Upper lobe of left lung (tissue), 6 donors: ENCODE measurements at regions not wholly inside any gene's neighbourhood (a gene's known extent, or its start where the extent isn't known, plus 50 kb on each side); places are given as distances from the start of the nearest gene placed in this dataset.

Experiments used
- ATAC-seq, 2 donors: fragments of 200-7000 bp; cut with Tn5 transposase; one replicate each; pipeline ENCODE4 v1.9.1; 2022; ENCODE audit warnings: mild to moderate bottlenecking in 2 of 2, moderate library complexity in 2 of 2; ENCODE audit not compliant: low FRiP score in 2 of 2
- DNase-seq, 2 donors: peaks; one replicate each; pipeline ENCODE4 v3.0.0-alpha.2; 2019 to 2020
- H3K27ac ChIP-seq, 4 donors: fragments of 200-600 bp; sonication (generic); one replicate each; pipeline ENCODE4 v1.5.1; 2016 to 2019
- H3K27me3 ChIP-seq, 4 donors: fragments of 200-600 bp; sonication (generic); one replicate each; pipeline ENCODE4 v1.5.1; 2017 to 2019
- H3K36me3 ChIP-seq, 4 donors: fragments of 200-600 bp; sonication (generic); one replicate each; pipeline ENCODE4 v1.5.1; 2016 to 2019
- H3K4me1 ChIP-seq, 4 donors: fragments of 200-600 bp; sonication (generic); one replicate each; pipeline ENCODE4 v1.5.1; 2018 to 2019
- H3K4me3 ChIP-seq, 4 donors: fragments of 200-600 bp; sonication (generic); one replicate each; pipeline ENCODE4 v1.5.1; 2017 to 2019; ENCODE audit warnings: mild to moderate bottlenecking in 2 of 4, moderate library complexity in 1 of 4
- H3K9me3 ChIP-seq, 4 donors: fragments of 200-600 bp; sonication (generic); one replicate each; pipeline ENCODE4 v1.5.1; 2018 to 2019
- EP300 ChIP-seq, 4 donors: sonication (generic); formaldehyde crosslinking; IDR thresholded peaks; one replicate each; pipeline ENCODE4 v1.5.1; 2017; ENCODE audit warnings: antibody characterized with exemption in 4 of 4, control low read depth in 2 of 4
- POLR2A ChIP-seq, 4 donors: fragments of 450-650 bp; IDR thresholded peaks; one replicate each; pipeline ENCODE4 v1.5.1; 2016 to 2017; ENCODE audit warnings: antibody characterized with exemption in 4 of 4, mild to moderate bottlenecking in 2 of 4
- POLR2AphosphoS5 ChIP-seq, 2 donors: sonication (generic); formaldehyde crosslinking; IDR thresholded peaks; one replicate each; pipeline ENCODE4 v1.5.1; 2017; ENCODE audit warnings: antibody characterized with exemption in 2 of 2
- WGBS, 2 donors: methylation state at CpG; one replicate each; pipeline ENCODE4 v1.1.5; 2017 to 2018; 5-methylcytosine and 5-hydroxymethylcytosine counted together
- TF ChIP-seq, protein P1 (sequence below), 6 experiments: fragments of 450-650 bp in 4 of 6; fragments of 200-600 bp in 2 of 6; sonication (generic) in 2 of 6; IDR thresholded peaks; one replicate each; pipeline ENCODE4 v1.5.1; 2016 to 2019; ENCODE audit warnings: antibody characterized with exemption in 6 of 6
- donor health status: DM: no; HTN: no; CAD: no; lungs with moderate emphysema.
- donor health status: DM: no; HTN: yes; CAD: no; lungs with severe emphysema.

DNA sequence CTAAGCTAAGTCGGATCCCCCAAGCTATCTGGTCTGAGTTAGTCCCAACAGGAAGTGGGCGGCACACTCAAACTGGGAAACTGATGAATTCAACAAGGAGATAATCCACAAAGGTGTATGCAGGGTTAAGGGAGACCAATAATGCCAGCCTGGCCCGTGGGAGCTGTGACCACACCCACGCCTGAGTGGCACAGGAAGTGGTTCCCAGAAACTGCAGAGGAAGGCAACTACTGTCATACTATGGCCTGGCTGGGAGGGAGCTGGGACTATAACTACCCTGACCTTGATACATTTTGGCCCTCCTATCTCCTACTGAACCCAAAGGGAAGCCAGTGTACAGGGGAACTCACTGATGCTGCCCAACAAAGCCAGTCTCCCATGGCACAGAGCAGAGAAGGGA is 85.5 kb upstream of the TDRD3 start:
- H3K27ac ChIP-seq: no peak overlapping the region
- peak in 1 of 2 donors; percentile 12 for ATAC-seq
- no peak for DNase-seq
- no peaks in the 10 kb centered on the region for H3K27me3 ChIP-seq
- no peaks in the 10 kb centered on the region for H3K36me3 ChIP-seq
- H3K9me3 ChIP-seq: no peaks in the 10 kb centered on the region
- TF ChIP-seq, protein P1, sequence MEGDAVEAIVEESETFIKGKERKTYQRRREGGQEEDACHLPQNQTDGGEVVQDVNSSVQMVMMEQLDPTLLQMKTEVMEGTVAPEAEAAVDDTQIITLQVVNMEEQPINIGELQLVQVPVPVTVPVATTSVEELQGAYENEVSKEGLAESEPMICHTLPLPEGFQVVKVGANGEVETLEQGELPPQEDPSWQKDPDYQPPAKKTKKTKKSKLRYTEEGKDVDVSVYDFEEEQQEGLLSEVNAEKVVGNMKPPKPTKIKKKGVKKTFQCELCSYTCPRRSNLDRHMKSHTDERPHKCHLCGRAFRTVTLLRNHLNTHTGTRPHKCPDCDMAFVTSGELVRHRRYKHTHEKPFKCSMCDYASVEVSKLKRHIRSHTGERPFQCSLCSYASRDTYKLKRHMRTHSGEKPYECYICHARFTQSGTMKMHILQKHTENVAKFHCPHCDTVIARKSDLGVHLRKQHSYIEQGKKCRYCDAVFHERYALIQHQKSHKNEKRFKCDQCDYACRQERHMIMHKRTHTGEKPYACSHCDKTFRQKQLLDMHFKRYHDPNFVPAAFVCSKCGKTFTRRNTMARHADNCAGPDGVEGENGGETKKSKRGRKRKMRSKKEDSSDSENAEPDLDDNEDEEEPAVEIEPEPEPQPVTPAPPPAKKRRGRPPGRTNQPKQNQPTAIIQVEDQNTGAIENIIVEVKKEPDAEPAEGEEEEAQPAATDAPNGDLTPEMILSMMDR (IDR thresholded peaks at IDR 0.05): no peak
- TF ChIP-seq EP300 (IDR thresholded peaks at IDR 0.05): no peak
- H3K4me1 ChIP-seq: no peaks in the 10 kb centered on the region
- no peak overlapping the region for H3K4me3 ChIP-seq
- WGBS, 2 donors: 55 to 59% methylated on average over 4 of the region's 4 CpGs

DNA sequence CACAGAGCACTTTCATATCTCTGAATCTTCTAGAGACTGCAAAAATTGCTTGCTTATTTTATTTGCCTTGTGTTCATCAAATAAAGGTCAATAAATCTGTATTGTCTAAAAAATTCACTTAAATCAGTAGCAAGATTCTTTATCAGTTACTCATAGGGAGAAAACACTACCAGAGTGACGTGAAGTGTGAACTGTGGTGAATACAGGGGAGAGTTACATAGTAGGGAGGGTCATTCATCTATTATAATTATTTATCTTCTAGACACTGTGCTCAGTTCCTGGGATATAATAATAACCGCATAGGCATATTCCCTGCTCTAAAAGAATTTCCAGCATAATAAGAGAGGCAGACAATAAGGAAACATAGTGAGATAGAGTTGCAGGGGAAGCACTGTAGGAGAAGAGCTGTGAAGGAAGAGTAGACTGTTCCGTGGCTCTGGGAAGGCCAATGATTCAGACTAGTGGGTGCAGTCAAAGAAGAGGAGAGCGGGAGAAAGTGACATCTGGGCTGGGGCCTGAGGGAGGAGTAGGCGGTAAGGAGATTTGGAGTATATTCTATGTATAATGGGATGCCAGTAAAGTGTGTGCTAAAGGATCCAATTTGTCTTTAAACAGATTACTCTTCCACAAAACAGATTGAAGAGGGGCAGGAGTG is 84.0 kb upstream of the TDRD3 start:
- Histone ChIP-seq H3K9me3 (no peaks in the 10 kb centered on the region), H3K27ac (no peak overlapping the region), H3K4me1 (no peaks in the 10 kb centered on the region), H3K27me3 (no peaks in the 10 kb centered on the region), H3K4me3 (no peak overlapping the region), H3K36me3 (no peaks in the 10 kb centered on the region)
- ATAC-seq (no peak), DNase-seq (no peak)
- 83 to 84% methylated on average over 5 of the region's 5 CpGs for WGBS, 2 donors
- no peak for TF ChIP-seq POLR2AphosphoS5 (IDR thresholded peaks at IDR 0.05)
- TF ChIP-seq, protein P1 (IDR thresholded peaks at IDR 0.05): no peak
- no peak for TF ChIP-seq POLR2A (IDR thresholded peaks at IDR 0.05)
- no peak for TF ChIP-seq EP300 (IDR thresholded peaks at IDR 0.05)

DNA sequence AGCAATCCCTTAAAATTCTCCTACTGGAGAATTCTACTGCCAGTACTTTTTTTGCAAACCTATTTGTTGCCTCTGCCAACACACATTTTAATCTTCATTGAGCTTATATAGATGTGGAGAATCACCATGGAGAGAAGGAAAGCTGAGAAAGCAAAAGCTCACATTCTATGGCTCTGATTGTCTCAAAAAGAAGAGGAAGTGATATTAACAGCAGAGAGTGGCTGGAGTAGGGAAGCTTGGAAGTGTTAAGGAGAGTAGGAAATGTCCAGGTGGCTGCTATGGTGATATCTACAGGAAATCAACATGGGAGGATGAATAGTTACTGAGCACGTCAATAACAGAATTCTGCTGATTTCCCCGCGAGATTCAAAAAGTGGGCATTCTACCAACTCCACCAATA is 78.8 kb upstream of the TDRD3 start:
- Histone ChIP-seq H3K4me3 (no peak overlapping the region), H3K27ac (no peak overlapping the region), H3K9me3 (no peaks in the 10 kb centered on the region), H3K36me3 (no peaks in the 10 kb centered on the region), H3K4me1 (no peaks in the 10 kb centered on the region), H3K27me3 (no peaks in the 10 kb centered on the region)
- ATAC-seq (no peak), DNase-seq (no peak)
- WGBS, 2 donors: 57 to 63% methylated on average over 3 of the region's 3 CpGs
- TF ChIP-seq POLR2AphosphoS5 (IDR thresholded peaks at IDR 0.05): no peak
- TF ChIP-seq, protein P1 (IDR thresholded peaks at IDR 0.05): no peak
- TF ChIP-seq POLR2A (IDR thresholded peaks at IDR 0.05): no peak
- no peak for TF ChIP-seq EP300 (IDR thresholded peaks at IDR 0.05)

DNA sequence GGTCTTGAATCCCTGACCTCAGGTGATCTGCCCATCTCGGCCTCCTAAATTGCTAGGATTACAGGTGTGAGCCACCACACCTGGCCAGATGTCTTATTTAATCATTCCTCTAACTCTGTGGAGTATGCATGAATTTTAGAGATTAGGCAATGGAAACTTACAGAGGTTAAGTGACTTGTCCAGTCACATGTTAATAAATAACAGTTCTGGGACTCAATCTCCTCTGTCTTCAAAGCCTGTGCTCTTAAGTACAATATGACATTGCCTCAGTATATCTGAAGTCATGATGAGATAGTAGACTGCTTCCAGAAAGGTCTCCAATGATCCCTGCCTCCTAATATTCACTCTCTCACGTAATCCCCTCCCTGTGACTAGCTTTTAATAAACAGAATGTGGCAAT is 72.9 kb upstream of the TDRD3 start:
- 82 to 85% methylated on average over 2 of the region's 2 CpGs for WGBS, 2 donors
- ATAC-seq: no peak
- no peak overlapping the region for H3K4me3 ChIP-seq
- no peaks in the 10 kb centered on the region for H3K27me3 ChIP-seq
- no peaks in the 10 kb centered on the region for H3K36me3 ChIP-seq
- no peak for TF ChIP-seq POLR2A (IDR thresholded peaks at IDR 0.05)
- TF ChIP-seq POLR2AphosphoS5 (IDR thresholded peaks at IDR 0.05): no peak
- no peak for TF ChIP-seq EP300 (IDR thresholded peaks at IDR 0.05)
- TF ChIP-seq, protein P1 (IDR thresholded peaks at IDR 0.05): no peak
- peaks cover 0 to 13% (median 6%) of the 10 kb centered on the region in 4 donors for H3K4me1 ChIP-seq
- no peak for DNase-seq
- H3K27ac ChIP-seq: no peak overlapping the region
- H3K9me3 ChIP-seq: no peaks in the 10 kb centered on the region

DNA sequence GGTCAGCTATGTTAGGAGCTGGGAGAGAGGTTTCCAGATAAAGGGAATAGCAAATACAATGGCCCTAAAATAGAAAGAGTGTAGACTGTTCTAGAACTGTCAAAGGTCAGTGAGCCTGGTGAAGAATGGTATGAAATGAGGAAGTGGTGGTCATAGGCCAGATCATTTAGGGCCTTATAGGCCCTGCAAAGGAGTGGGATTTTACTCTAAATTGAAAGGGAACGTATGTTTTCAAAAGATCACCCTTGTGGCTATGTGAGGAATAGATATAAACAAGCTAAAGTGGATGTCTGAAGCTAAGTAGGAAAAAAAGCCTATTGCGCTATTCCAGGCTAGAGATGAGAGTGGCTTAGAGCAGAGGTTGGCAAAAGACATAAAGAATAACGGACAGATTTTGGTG is 70.7 kb upstream of the TDRD3 start:
- H3K27me3 ChIP-seq: no peaks in the 10 kb centered on the region
- TF ChIP-seq, protein P1 (IDR thresholded peaks at IDR 0.05): no peak
- TF ChIP-seq POLR2A (IDR thresholded peaks at IDR 0.05) (no peak), POLR2AphosphoS5 (IDR thresholded peaks at IDR 0.05) (no peak), EP300 (IDR thresholded peaks at IDR 0.05) (no peak)
- H3K27ac ChIP-seq: no peak overlapping the region
- no peak overlapping the region for H3K4me3 ChIP-seq
- WGBS, 2 donors: 92 to 93% methylated on average over 3 of the region's 3 CpGs
- H3K9me3 ChIP-seq: no peaks in the 10 kb centered on the region
- peaks cover 0 to 13% (median 6%) of the 10 kb centered on the region in 4 donors for H3K4me1 ChIP-seq
- ATAC-seq (no peak), DNase-seq (no peak)
- no peaks in the 10 kb centered on the region for H3K36me3 ChIP-seq
